OCI-LY7 (cell line): ENCODE measurements at regions not wholly inside any gene's neighbourhood (a gene's known extent, or its start where the extent isn't known, plus 50 kb on each side); places are given as distances from the start of the nearest gene placed in this dataset.
"Not testable (repeated sequence)": the region's sequence is repeated elsewhere in the genome, so short reads cannot be mapped to it uniquely, and the experiment has no call there.

Experiments used
- BruUV-seq: library from RNA; stranded (reverse); fragments of 400-500 nt; replicated peaks from 2 replicates; lab custom pipeline; 2021; lab: Mats Ljungman, UMichigan
- CTCF ChIA-PET: fragments of 300-600 bp; sonication (Branson Sonifier 250); formaldehyde crosslinking; loops from one replicate; lab custom pipeline; 2022; ENCODE audit warnings: antibody characterized with exemption; ENCODE audit not compliant: unreplicated experiment; lab: Charles Lee
- POLR2A ChIA-PET: fragments of 300-600 bp; sonication (Branson Sonifier 250); formaldehyde crosslinking; loops from one replicate; lab custom pipeline; 2022; ENCODE audit warnings: antibody characterized with exemption; lab: Charles Lee
- DNase-seq: peaks from one replicate; pipeline ENCODE4 v3.0.0-alpha.2; 2015; ENCODE audit warnings: low spot score
- H2AFZ ChIP-seq: fragments of 200-600 bp; sonication (generic), shearing (Covaris generic); 2 replicates; pipeline ENCODE4 v1.6.1; 2014; ENCODE audit warnings: mild to moderate bottlenecking, antibody characterized with exemption, low read length, moderate library complexity
- H3K27ac ChIP-seq: fragments of 200-600 bp; sonication (generic); 2 replicates; pipeline ENCODE4 v1.5.1; 2014; ENCODE audit warnings: mixed run types, low read depth, mild to moderate bottlenecking, moderate library complexity, low read length, inconsistent platforms; ENCODE audit not compliant: poor library complexity, severe bottlenecking
- H3K36me3 ChIP-seq: fragments of 200-600 bp; sonication (generic); 2 replicates; pipeline ENCODE4 v1.6.1; 2014; ENCODE audit warnings: mild to moderate bottlenecking, antibody characterized with exemption, low read length, moderate library complexity, mixed read lengths; ENCODE audit not compliant: insufficient read depth
- H3K4me1 ChIP-seq: fragments of 200-600 bp; sonication (generic); 2 replicates; pipeline ENCODE4 v1.5.1; 2014; ENCODE audit warnings: mild to moderate bottlenecking, low read length; ENCODE audit not compliant: insufficient read depth, poor library complexity, severe bottlenecking
- H3K4me2 ChIP-seq: fragments of 200-600 bp; sonication (generic); 2 replicates; pipeline ENCODE4 v1.6.1; 2014; ENCODE audit warnings: mild to moderate bottlenecking, low read length
- H3K4me3 ChIP-seq: fragments of 200-600 bp; sonication (generic); 2 replicates; pipeline ENCODE4 v1.5.1; 2014; ENCODE audit warnings: mild to moderate bottlenecking, low read depth, low read length; ENCODE audit not compliant: poor library complexity, severe bottlenecking
- H3K79me2 ChIP-seq: fragments of 200-600 bp; sonication (generic); 2 replicates; pipeline ENCODE4 v1.6.1; 2016; ENCODE audit warnings: low read depth, mild to moderate bottlenecking, low read length, moderate library complexity, mixed read lengths; ENCODE audit not compliant: insufficient read depth
- H3K9me2 ChIP-seq: fragments of 200-600 bp; sonication (generic); 2 replicates; pipeline ENCODE4 v1.6.1; 2016; ENCODE audit warnings: mild to moderate bottlenecking, low read length, mixed read lengths; ENCODE audit not compliant: insufficient read depth
- H3K9me3 ChIP-seq: fragments of 200-600 bp; sonication (generic); 2 replicates; pipeline ENCODE4 v1.6.1; 2014; ENCODE audit warnings: mild to moderate bottlenecking, mixed run types, low read length, mixed read lengths
- H4K20me1 ChIP-seq: fragments of 200-600 bp; sonication (generic); 2 replicates; pipeline ENCODE4 v1.6.1; 2014; ENCODE audit warnings: mild to moderate bottlenecking, antibody characterized with exemption, low read length, moderate library complexity, mixed read lengths; ENCODE audit not compliant: insufficient read depth
- EZH2phosphoT487 ChIP-seq: fragments of 200-600 bp; sonication (generic); IDR thresholded peaks from 2 replicates; pipeline ENCODE4 v1.6.1; 2018; ENCODE audit warnings: low read depth, borderline replicate concordance, mild to moderate bottlenecking, mixed run types, antibody characterized with exemption, low read length, moderate library complexity, mixed read lengths
- intact Hi-C: fragments of 100-400 bp; cut with micrococcal nuclease; formaldehyde crosslinking; loops from one replicate; pipeline ENCODE4 v1.10.0; 2022; ENCODE audit not compliant: unreplicated experiment
- TF ChIP-seq, protein P1 (sequence below): fragments of 200-600 bp; sonication (generic); conservative IDR thresholded peaks from 2 replicates; pipeline ENCODE4 v1.5.1; 2014; ENCODE audit warnings: mild to moderate bottlenecking, antibody characterized with exemption, low read length, moderate library complexity, mixed read lengths

DNA sequence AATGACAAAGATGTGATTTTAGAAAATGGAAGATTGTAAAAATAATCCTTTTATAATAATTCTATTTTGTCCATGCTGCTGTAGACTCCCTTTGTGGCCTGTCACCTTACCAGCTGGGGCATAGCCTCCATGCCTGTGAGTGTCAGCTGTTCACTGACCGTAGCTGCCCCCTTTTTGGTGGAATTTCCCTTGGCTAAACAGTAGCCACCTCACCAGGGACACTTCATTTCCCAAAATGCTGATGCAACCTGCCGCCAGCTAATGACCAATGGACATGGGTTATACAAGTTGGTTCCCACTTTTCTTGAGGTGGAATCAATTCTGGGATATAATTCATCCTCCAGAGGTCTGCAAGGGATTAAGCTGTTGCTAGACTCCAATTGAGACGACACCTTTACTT is 368.4 kb downstream of the PRDM5 start:
- ChIA-PET CTCF (no interaction called here), POLR2A (interaction anchor here (1.1 kb wide), 1 partner anchor 41 kb away, joined by 3 read pairs; no protein-coding TSS in a partner anchor)
- BruUV-seq, result no TSS peak

GRCh38 chr4:120550624-120551220 is 371.8 kb downstream of the PRDM5 start:
- H4K20me1 ChIP-seq, DNase-seq, H3K79me2 ChIP-seq, H3K4me1 ChIP-seq, BruUV-seq, H3K27ac ChIP-seq, H3K9me3 ChIP-seq, H3K36me3 ChIP-seq, H3K4me2 ChIP-seq, H3K4me3 ChIP-seq, intact Hi-C loops, POLR2A ChIA-PET, CTCF ChIA-PET, H3K9me2 ChIP-seq, H2AFZ ChIP-seq: not testable (repeated sequence)

More for the DNA sequence above, 368.4 kb downstream of the PRDM5 start:
- no peaks in the 10 kb centered on the region for H3K4me1 ChIP-seq
- no peak overlapping the region for H3K27ac ChIP-seq
- H2AFZ ChIP-seq, result no peak overlapping the region
- no peak for DNase-seq
- no peaks in the 10 kb centered on the region for H3K9me2 ChIP-seq
- H3K9me3 ChIP-seq, result no peaks in the 10 kb centered on the region
- no peaks in the 10 kb centered on the region for H4K20me1 ChIP-seq
- H3K79me2 ChIP-seq, result no peaks in the 10 kb centered on the region
- intact Hi-C loops, result no loop called here
- H3K36me3 ChIP-seq, result no peaks in the 10 kb centered on the region
- no peak overlapping the region for H3K4me2 ChIP-seq
- TF ChIP-seq, protein P1, sequence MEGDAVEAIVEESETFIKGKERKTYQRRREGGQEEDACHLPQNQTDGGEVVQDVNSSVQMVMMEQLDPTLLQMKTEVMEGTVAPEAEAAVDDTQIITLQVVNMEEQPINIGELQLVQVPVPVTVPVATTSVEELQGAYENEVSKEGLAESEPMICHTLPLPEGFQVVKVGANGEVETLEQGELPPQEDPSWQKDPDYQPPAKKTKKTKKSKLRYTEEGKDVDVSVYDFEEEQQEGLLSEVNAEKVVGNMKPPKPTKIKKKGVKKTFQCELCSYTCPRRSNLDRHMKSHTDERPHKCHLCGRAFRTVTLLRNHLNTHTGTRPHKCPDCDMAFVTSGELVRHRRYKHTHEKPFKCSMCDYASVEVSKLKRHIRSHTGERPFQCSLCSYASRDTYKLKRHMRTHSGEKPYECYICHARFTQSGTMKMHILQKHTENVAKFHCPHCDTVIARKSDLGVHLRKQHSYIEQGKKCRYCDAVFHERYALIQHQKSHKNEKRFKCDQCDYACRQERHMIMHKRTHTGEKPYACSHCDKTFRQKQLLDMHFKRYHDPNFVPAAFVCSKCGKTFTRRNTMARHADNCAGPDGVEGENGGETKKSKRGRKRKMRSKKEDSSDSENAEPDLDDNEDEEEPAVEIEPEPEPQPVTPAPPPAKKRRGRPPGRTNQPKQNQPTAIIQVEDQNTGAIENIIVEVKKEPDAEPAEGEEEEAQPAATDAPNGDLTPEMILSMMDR, result no peak
- no peak for TF ChIP-seq EZH2phosphoT487
- no peak overlapping the region for H3K4me3 ChIP-seq

DNA sequence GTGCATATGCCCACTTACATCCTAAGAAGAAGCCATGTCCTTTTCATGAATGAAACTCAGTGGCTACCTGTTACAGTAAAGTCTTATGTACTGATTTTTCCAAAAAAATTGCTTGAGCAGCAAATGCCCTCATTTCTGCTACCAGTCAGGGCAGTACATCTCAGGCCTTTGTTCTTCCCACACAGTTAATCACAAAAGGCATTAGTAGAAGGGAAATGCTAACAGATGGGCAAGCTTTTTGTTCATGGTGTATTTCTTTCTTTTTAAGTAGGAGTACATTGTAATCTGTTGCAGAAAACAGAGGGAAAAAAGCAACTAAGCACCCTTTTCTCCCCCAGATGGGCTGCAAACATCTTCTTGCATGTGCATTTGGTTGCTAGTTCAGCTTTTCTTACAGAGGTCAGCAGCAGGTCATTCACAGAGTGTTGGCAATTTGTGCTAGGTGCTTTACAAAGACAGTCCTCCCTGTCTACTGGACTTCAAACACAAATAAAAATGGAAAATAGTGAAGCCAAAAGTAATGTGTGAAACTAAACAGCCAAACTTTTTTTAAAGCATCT is 373.4 kb downstream of the PRDM5 start:
- Histone ChIP-seq H3K36me3 (no peaks in the 10 kb centered on the region), H3K9me3 (no peaks in the 10 kb centered on the region), H4K20me1 (no peaks in the 10 kb centered on the region), H3K4me1 (no peaks in the 10 kb centered on the region), H3K4me3 (no peak overlapping the region), H3K4me2 (no peak overlapping the region), H3K79me2 (no peaks in the 10 kb centered on the region), H2AFZ (no peak overlapping the region), H3K27ac (no peak overlapping the region), H3K9me2 (no peaks in the 10 kb centered on the region)
- TF ChIP-seq, protein P1, result no peak
- TF ChIP-seq EZH2phosphoT487, result no peak
- BruUV-seq, result no TSS peak
- intact Hi-C loops, result no loop called here
- DNase-seq, result no peak
- ChIA-PET CTCF (no interaction called here), POLR2A (no interaction called here)
